HEK293 (cell line): ENCODE measurements at regions not wholly inside any gene's neighbourhood (a gene's known extent, or its start where the extent isn't known, plus 50 kb on each side); places are given as distances from the start of the nearest gene placed in this dataset.

Experiments used
- CTCF ChIA-PET: fragments of 350-600 bp; formaldehyde crosslinking; extraction: SDS; loops from one replicate; lab custom pipeline; 2021; ENCODE audit warnings: antibody characterized with exemption; lab: Yijun Ruan, JAX
- POLR2A ChIA-PET: fragments of 300-600 bp; formaldehyde crosslinking; extraction: SDS; loops from one replicate; lab custom pipeline; 2020; ENCODE audit warnings: antibody characterized with exemption, inconsistent platforms; lab: Yijun Ruan, JAX
- H3K27ac ChIP-seq: fragments of 200-500 bp; sonication (Bioruptor generic); 2 replicates; pipeline ENCODE4 v1.5.1; 2014; ENCODE audit warnings: low read depth, low read length, control low read depth, inconsistent platforms; ENCODE audit errors: extremely low read depth
- H3K36me3 ChIP-seq, 2 experiments: fragments of 200-500 bp in 1 of 2; sonication (Bioruptor generic) in 1 of 2; 1 replicate in 1 of 2; 2 replicates in 1 of 2; pipeline ENCODE4 v1.5.1; 2014 to 2017; ENCODE audit warnings: inconsistent platforms in 2 of 2, low read length in 2 of 2; ENCODE audit not compliant: control insufficient read depth in 2 of 2, insufficient read depth in 1 of 2
- H3K4me1 ChIP-seq: fragments of 200-500 bp; sonication (Bioruptor generic); 2 replicates; pipeline ENCODE4 v1.5.1; 2014; ENCODE audit warnings: mild to moderate bottlenecking, low read length, inconsistent platforms; ENCODE audit not compliant: control insufficient read depth, insufficient read depth
- H3K4me3 ChIP-seq: 2 replicates; pipeline ENCODE4 v1.5.1; 2011; ENCODE audit warnings: low read depth, mild to moderate bottlenecking, control low read depth, low read length, moderate library complexity
- H3K9me3 ChIP-seq: fragments of 200-500 bp; sonication (Bioruptor generic); 2 replicates; pipeline ENCODE4 v1.5.1; 2014; ENCODE audit warnings: low read depth, low read length, inconsistent platforms; ENCODE audit not compliant: control insufficient read depth, insufficient read depth
- GLI2 ChIP-seq: fragments of 450-650 bp; formaldehyde crosslinking; IDR thresholded peaks from 2 replicates; pipeline ENCODE4; 2017; ENCODE audit warnings: missing biosample characterization, missing genetic modification characterization, low read depth, borderline replicate concordance
- HOXC10 ChIP-seq: sonication (generic); formaldehyde crosslinking; IDR thresholded peaks from 2 replicates; pipeline ENCODE4 v1.8.1; 2023; ENCODE audit warnings: mild to moderate bottlenecking, missing genetic modification reagents
- PRDM1 ChIP-seq: fragments of 450-650 bp; formaldehyde crosslinking; IDR thresholded peaks from 2 replicates; pipeline ENCODE4; 2016; ENCODE audit warnings: missing biosample characterization, missing genetic modification characterization
- SCRT2 ChIP-seq: fragments of 450-650 bp; formaldehyde crosslinking; IDR thresholded peaks from 2 replicates; pipeline ENCODE4 v1.5.1; 2016; ENCODE audit warnings: missing biosample characterization, missing genetic modification characterization
- SP2 ChIP-seq: fragments of 450-650 bp; formaldehyde crosslinking; IDR thresholded peaks from 2 replicates; pipeline ENCODE4 v1.5.1; 2016; ENCODE audit warnings: missing biosample characterization, missing genetic modification characterization
- WT1 ChIP-seq: fragments of 450-650 bp; formaldehyde crosslinking; IDR thresholded peaks from 2 replicates; pipeline ENCODE4 v1.5.1; 2016; ENCODE audit warnings: missing biosample characterization, missing genetic modification characterization
- ZBTB20 ChIP-seq: fragments of 450-650 bp; formaldehyde crosslinking; IDR thresholded peaks from 2 replicates; pipeline ENCODE4 v1.5.1; 2016; ENCODE audit warnings: missing biosample characterization, missing genetic modification characterization
- ZBTB26 ChIP-seq: fragments of 450-650 bp; formaldehyde crosslinking; optimal IDR thresholded peaks from 2 replicates; pipeline ENCODE3; 2016; ENCODE audit warnings: missing biosample characterization, mild to moderate bottlenecking, missing genetic modification characterization
- ZBTB49 ChIP-seq: fragments of 450-650 bp; formaldehyde crosslinking; IDR thresholded peaks from 2 replicates; pipeline ENCODE4 v1.5.1; 2016; ENCODE audit warnings: missing biosample characterization, missing genetic modification characterization, low read depth
- ZNF157 ChIP-seq: fragments of 450-650 bp; formaldehyde crosslinking; IDR thresholded peaks from 2 replicates; pipeline ENCODE4 v1.5.1; 2016; ENCODE audit warnings: missing biosample characterization, missing genetic modification characterization
- ZNF169 ChIP-seq: fragments of 450-650 bp; formaldehyde crosslinking; IDR thresholded peaks from 2 replicates; pipeline ENCODE4 v1.5.1; 2016; ENCODE audit warnings: missing biosample characterization, missing genetic modification characterization
- ZNF174 ChIP-seq: fragments of 450-650 bp; formaldehyde crosslinking; IDR thresholded peaks from 2 replicates; pipeline ENCODE4 v1.5.0; 2017; ENCODE audit warnings: missing biosample characterization, mild to moderate bottlenecking, missing genetic modification characterization
- ZNF23 ChIP-seq: fragments of 450-650 bp; formaldehyde crosslinking; IDR thresholded peaks from 2 replicates; pipeline ENCODE4 v1.5.1; 2016; ENCODE audit warnings: missing biosample characterization, missing genetic modification characterization, borderline replicate concordance
- ZNF302 ChIP-seq: fragments of 450-650 bp; formaldehyde crosslinking; IDR thresholded peaks from 2 replicates; pipeline ENCODE4 v1.5.1; 2016; ENCODE audit warnings: missing biosample characterization, missing genetic modification characterization, low read depth
- ZNF37A ChIP-seq: fragments of 450-650 bp; IDR thresholded peaks from 2 replicates; pipeline ENCODE4 v1.5.1; 2018; ENCODE audit warnings: missing biosample characterization, missing genetic modification characterization
- ZNF391 ChIP-seq: fragments of 450-650 bp; formaldehyde crosslinking; IDR thresholded peaks from 2 replicates; pipeline ENCODE4 v1.5.1; 2016; ENCODE audit warnings: low read depth, missing biosample characterization, missing genetic modification characterization, borderline replicate concordance
- ZNF426 ChIP-seq: fragments of 450-650 bp; formaldehyde crosslinking; IDR thresholded peaks from 2 replicates; pipeline ENCODE4 v1.5.1; 2017; ENCODE audit warnings: missing biosample characterization, missing genetic modification characterization, mild to moderate bottlenecking, inconsistent platforms, moderate library complexity
- ZNF48 ChIP-seq: fragments of 450-650 bp; formaldehyde crosslinking; IDR thresholded peaks from 2 replicates; pipeline ENCODE4 v1.5.1; 2016; ENCODE audit warnings: missing biosample characterization, missing genetic modification characterization
- ZNF610 ChIP-seq: fragments of 450-650 bp; formaldehyde crosslinking; IDR thresholded peaks from 2 replicates; pipeline ENCODE4 v1.5.1; 2016; ENCODE audit warnings: missing biosample characterization, missing genetic modification characterization, borderline replicate concordance
- ZNF645 ChIP-seq: fragments of 450-650 bp; formaldehyde crosslinking; IDR thresholded peaks from 2 replicates; pipeline ENCODE4; 2016; ENCODE audit warnings: missing biosample characterization, missing genetic modification characterization
- ZSCAN16 ChIP-seq: fragments of 450-650 bp; formaldehyde crosslinking; IDR thresholded peaks from 2 replicates; pipeline ENCODE4 v1.5.1; 2016; ENCODE audit warnings: missing biosample characterization, missing genetic modification characterization
- TF ChIP-seq, protein P1 (sequence below): fragments of 450-650 bp; formaldehyde crosslinking; IDR thresholded peaks from 2 replicates; pipeline ENCODE4 v1.5.1; 2016; ENCODE audit warnings: missing biosample characterization, missing genetic modification characterization
- TF ChIP-seq, protein P2 (sequence below): fragments of 450-650 bp; formaldehyde crosslinking; IDR thresholded peaks from 2 replicates; pipeline ENCODE4 v1.5.1; 2016; ENCODE audit warnings: missing biosample characterization, missing genetic modification characterization

GRCh38 chr18:42310956-42311355 lies 355.9 kb downstream of the PIK3C3 start:
- H3K9me3 ChIP-seq, result no peaks in the 10 kb centered on the region
- CTCF ChIA-PET, result interaction anchor here (0.6 to 1.0 kb wide), 3 partner anchors 196 to 328 kb away, joined by 3 to 4 read pairs (median 3); no protein-coding TSS in a partner anchor
- H3K4me3 ChIP-seq, result no peak overlapping the region
- no peaks in the 10 kb centered on the region for H3K36me3 ChIP-seq
- no peaks in the 10 kb centered on the region for H3K4me1 ChIP-seq
- TF ChIP-seq ZNF157 (tag by site-specific recombination) (no peak), ZNF391 (tag by site-specific recombination) (no peak), ZNF645 (tag by site-specific recombination) (no peak), ZBTB49 (tag by site-specific recombination) (no peak), ZNF169 (tag by site-specific recombination) (no peak), HOXC10 (no peak), ZNF23 (tag by site-specific recombination) (no peak), ZSCAN16 (tag by site-specific recombination) (no peak), PRDM1 (tag by site-specific recombination) (no peak), WT1 (tag by site-specific recombination) (no peak), ZNF610 (tag by site-specific recombination) (no peak)
- TF ChIP-seq, protein P1, sequence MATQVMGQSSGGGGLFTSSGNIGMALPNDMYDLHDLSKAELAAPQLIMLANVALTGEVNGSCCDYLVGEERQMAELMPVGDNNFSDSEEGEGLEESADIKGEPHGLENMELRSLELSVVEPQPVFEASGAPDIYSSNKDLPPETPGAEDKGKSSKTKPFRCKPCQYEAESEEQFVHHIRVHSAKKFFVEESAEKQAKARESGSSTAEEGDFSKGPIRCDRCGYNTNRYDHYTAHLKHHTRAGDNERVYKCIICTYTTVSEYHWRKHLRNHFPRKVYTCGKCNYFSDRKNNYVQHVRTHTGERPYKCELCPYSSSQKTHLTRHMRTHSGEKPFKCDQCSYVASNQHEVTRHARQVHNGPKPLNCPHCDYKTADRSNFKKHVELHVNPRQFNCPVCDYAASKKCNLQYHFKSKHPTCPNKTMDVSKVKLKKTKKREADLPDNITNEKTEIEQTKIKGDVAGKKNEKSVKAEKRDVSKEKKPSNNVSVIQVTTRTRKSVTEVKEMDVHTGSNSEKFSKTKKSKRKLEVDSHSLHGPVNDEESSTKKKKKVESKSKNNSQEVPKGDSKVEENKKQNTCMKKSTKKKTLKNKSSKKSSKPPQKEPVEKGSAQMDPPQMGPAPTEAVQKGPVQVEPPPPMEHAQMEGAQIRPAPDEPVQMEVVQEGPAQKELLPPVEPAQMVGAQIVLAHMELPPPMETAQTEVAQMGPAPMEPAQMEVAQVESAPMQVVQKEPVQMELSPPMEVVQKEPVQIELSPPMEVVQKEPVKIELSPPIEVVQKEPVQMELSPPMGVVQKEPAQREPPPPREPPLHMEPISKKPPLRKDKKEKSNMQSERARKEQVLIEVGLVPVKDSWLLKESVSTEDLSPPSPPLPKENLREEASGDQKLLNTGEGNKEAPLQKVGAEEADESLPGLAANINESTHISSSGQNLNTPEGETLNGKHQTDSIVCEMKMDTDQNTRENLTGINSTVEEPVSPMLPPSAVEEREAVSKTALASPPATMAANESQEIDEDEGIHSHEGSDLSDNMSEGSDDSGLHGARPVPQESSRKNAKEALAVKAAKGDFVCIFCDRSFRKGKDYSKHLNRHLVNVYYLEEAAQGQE (tag by site-specific recombination), result no peak
- TF ChIP-seq, all 188 proteins: peak for 0
- no peak overlapping the region for H3K27ac ChIP-seq
- POLR2A ChIA-PET, result no interaction called here

- Histone ChIP-seq H3K9me3 (no peaks in the 10 kb centered on the region), H3K4me3 (no peak overlapping the region), H3K36me3 (no peaks in the 10 kb centered on the region), H3K27ac (no peak overlapping the region), H3K4me1 (no peaks in the 10 kb centered on the region)
- ChIA-PET POLR2A (no interaction called here), CTCF (no interaction called here)
- TF ChIP-seq SCRT2, result no peak
- TF ChIP-seq ZNF37A, result no peak
- TF ChIP-seq, protein P2, sequence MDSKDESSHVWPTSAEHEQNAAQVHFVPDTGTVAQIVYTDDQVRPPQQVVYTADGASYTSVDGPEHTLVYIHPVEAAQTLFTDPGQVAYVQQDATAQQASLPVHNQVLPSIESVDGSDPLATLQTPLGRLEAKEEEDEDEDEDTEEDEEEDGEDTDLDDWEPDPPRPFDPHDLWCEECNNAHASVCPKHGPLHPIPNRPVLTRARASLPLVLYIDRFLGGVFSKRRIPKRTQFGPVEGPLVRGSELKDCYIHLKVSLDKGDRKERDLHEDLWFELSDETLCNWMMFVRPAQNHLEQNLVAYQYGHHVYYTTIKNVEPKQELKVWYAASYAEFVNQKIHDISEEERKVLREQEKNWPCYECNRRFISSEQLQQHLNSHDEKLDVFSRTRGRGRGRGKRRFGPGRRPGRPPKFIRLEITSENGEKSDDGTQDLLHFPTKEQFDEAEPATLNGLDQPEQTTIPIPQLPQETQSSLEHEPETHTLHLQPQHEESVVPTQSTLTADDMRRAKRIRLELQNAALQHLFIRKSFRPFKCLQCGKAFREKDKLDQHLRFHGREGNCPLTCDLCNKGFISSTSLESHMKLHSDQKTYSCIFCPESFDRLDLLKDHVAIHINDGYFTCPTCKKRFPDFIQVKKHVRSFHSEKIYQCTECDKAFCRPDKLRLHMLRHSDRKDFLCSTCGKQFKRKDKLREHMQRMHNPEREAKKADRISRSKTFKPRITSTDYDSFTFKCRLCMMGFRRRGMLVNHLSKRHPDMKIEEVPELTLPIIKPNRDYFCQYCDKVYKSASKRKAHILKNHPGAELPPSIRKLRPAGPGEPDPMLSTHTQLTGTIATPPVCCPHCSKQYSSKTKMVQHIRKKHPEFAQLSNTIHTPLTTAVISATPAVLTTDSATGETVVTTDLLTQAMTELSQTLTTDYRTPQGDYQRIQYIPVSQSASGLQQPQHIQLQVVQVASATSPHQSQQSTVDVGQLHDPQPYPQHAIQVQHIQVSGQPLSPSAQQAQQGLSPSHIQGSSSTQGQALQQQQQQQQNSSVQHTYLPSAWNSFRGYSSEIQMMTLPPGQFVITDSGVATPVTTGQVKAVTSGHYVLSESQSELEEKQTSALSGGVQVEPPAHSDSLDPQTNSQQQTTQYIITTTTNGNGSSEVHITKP (tag by site-specific recombination), result no peak
- TF ChIP-seq ZBTB20 (tag by site-specific recombination), result no peak
- no peak for TF ChIP-seq ZNF48 (tag by site-specific recombination)
- TF ChIP-seq ZNF302, result no peak
- TF ChIP-seq GLI2 (tag by site-specific recombination), result no peak
- TF ChIP-seq ZNF426 (tag by site-specific recombination), result no peak
- no peak for TF ChIP-seq ZNF174
- TF ChIP-seq ZBTB26, result no peak
- TF ChIP-seq SP2 (tag by site-specific recombination), result no peak
These were observed 371.7 kb downstream of the PIK3C3 start for GRCh38 chr18:42326752-42327151.
